Tibial nerve (tissue), 4 donors: ENCODE measurements at regions not wholly inside any gene's neighbourhood (a gene's known extent, or its start where the extent isn't known, plus 50 kb on each side); places are given as distances from the start of the nearest gene placed in this dataset.

Experiments
- CTCF ChIP-seq, 5 experiments: fragments of 200-600 bp in 3 of 5; fragments of 450-650 bp in 2 of 5; sonication (generic) in 3 of 5; IDR thresholded peaks; one replicate each; pipeline ENCODE4 v1.5.1; 2016 to 2019; ENCODE audit warnings: antibody characterized with exemption in 5 of 5, mild to moderate bottlenecking in 3 of 5, moderate library complexity in 2 of 5
- EP300 ChIP-seq, 2 donors: sonication (generic); formaldehyde crosslinking; IDR thresholded peaks; one replicate each; pipeline ENCODE4 v1.6.1; 2017; ENCODE audit warnings: antibody characterized with exemption in 2 of 2, mild to moderate bottlenecking in 1 of 2
- POLR2A ChIP-seq, 2 donors: fragments of 450-650 bp; IDR thresholded peaks; one replicate each; pipeline ENCODE4 v1.6.1; 2017; ENCODE audit warnings: antibody characterized with exemption in 2 of 2, mild to moderate bottlenecking in 2 of 2, moderate library complexity in 2 of 2

GRCh38 chr12:3995306-3995705 lies 122.1 kb upstream of the PARP11 start:
- no peak for TF ChIP-seq EP300 (IDR thresholded peaks at IDR 0.05)
- TF ChIP-seq CTCF (IDR thresholded peaks at IDR 0.05), result no peak
- TF ChIP-seq POLR2A (IDR thresholded peaks at IDR 0.05), result no peak
